ENCODE measurements at regions not wholly inside any gene's neighbourhood (a gene's known extent, or its start where the extent isn't known, plus 50 kb on each side); places are given as distances from the start of the nearest gene placed in this dataset.

DNA sequence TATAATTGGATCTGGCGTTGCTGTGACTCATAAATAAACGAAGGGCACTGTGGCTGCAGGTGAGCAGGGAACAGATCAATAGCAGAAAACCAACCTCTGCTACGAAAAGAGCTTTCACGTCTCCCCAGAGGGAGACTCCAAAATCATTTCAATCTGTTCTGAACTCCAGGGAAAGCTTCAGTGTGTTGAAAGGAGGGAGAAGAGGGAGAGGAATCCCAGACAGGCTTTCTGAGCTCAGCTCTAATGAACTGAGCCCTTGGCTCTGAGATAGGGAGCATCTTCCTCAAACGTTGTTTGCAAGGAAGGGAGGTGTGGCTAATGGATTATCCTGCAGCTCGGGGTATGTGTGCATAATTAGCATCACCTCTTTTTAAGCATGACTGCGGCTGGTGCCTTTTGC lies 288.0 kb upstream of the IRX4 start:
- TF ChIP-seq SIN3A (conservative IDR thresholded peaks at IDR 0.05 in 1 of 2, IDR thresholded peaks at IDR 0.05 in 1 of 2; ENCODE audit: low read depth in 1 of 2, low read length in 2 of 2) (no peak), SP2 (IDR thresholded peaks at IDR 0.05; ENCODE audit: low read length) (no peak), ZNF274 (IDR thresholded peaks at IDR 0.05; ENCODE audit: borderline replicate concordance, extremely low read depth, low read length) (no peak), YY1 (IDR thresholded peaks at IDR 0.05; ENCODE audit: low read depth, low read length) (no peak), POLR2A (IDR thresholded peaks at IDR 0.05; ENCODE audit: control extremely low read depth in 1 of 2, low read depth in 2 of 2, low read length in 2 of 2) (no peak), EZH2 (IDR thresholded peaks at IDR 0.05; ENCODE audit: low read depth, low read length, severe bottlenecking) (no peak), GTF2F1 (IDR thresholded peaks at IDR 0.05; ENCODE audit: borderline replicate concordance, low read depth, low read length) (no peak), POLR2AphosphoS5 (IDR thresholded peaks at IDR 0.05; ENCODE audit: low read depth, low read length) (no peak), RAD21 (IDR thresholded peaks at IDR 0.05 in 1 of 2, conservative IDR thresholded peaks at IDR 0.05 in 1 of 2; ENCODE audit: low read depth in 2 of 2, low read length in 2 of 2) (no peak), SP1 (IDR thresholded peaks at IDR 0.05; ENCODE audit: low read depth, low read length) (no peak)
- TF ChIP-seq, protein P1, sequence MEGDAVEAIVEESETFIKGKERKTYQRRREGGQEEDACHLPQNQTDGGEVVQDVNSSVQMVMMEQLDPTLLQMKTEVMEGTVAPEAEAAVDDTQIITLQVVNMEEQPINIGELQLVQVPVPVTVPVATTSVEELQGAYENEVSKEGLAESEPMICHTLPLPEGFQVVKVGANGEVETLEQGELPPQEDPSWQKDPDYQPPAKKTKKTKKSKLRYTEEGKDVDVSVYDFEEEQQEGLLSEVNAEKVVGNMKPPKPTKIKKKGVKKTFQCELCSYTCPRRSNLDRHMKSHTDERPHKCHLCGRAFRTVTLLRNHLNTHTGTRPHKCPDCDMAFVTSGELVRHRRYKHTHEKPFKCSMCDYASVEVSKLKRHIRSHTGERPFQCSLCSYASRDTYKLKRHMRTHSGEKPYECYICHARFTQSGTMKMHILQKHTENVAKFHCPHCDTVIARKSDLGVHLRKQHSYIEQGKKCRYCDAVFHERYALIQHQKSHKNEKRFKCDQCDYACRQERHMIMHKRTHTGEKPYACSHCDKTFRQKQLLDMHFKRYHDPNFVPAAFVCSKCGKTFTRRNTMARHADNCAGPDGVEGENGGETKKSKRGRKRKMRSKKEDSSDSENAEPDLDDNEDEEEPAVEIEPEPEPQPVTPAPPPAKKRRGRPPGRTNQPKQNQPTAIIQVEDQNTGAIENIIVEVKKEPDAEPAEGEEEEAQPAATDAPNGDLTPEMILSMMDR (IDR thresholded peaks at IDR 0.05; ENCODE audit: control extremely low read depth in 1 of 3, insufficient read depth in 1 of 3, low read depth in 1 of 3, low read length in 3 of 3) = no peak
- TF ChIP-seq, protein P2, sequence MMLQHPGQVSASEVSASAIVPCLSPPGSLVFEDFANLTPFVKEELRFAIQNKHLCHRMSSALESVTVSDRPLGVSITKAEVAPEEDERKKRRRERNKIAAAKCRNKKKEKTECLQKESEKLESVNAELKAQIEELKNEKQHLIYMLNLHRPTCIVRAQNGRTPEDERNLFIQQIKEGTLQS (IDR thresholded peaks at IDR 0.05; ENCODE audit: insufficient read depth, low read depth, low read length) = no peak

Measured in H1 (cell line).